ENCODE measurements at regions not wholly inside any gene's neighbourhood (a gene's known extent, or its start where the extent isn't known, plus 50 kb on each side); places are given as distances from the start of the nearest gene placed in this dataset.
"Not testable (repeated sequence)": the region's sequence is repeated elsewhere in the genome, so short reads cannot be mapped to it uniquely, and the experiment has no call there.

DNA sequence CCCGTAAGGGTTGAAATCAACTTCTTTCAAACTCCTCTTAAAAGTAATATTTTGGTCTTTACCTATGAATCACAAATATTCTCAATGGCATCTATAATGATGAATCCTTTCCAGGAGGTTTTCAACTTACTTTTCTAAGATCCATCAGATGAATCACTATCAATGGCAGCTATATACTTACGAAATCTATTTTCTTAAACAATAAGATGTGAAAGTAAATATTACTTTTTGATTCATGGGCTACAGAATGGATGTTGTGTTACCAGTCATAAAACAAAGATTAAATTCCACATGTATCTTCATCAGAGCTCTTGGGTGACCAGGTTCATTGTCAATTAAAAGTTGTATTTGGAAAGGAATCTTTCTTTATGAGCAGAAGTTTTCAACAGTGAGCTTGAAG is 1877.7 kb upstream of the ACO1 start:
- DNase-seq = no peak

DNA sequence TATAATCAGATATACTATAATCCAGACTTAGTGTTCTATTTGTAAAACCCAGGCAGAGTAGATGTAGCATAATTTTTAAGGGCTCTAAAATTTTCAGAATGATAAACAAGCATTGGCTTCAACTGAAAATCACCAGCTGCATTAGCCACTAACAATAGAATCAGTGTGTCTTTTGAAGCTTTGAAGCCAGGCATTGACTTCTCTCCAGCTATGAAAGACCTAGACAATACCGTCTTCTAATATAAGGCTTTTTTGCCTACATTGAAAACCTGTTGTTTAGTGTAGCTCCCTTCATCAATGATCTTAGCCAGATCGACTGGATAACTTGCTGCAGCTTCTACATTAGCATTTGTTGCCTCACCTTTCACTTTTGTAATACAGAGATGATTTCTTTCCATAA is 1877.3 kb upstream of the ACO1 start:
- no peak for DNase-seq

- DNase-seq = no peak
Observed at GRCh38 chr9:30511666-30512065, 1872.8 kb upstream of the ACO1 start.

DNA sequence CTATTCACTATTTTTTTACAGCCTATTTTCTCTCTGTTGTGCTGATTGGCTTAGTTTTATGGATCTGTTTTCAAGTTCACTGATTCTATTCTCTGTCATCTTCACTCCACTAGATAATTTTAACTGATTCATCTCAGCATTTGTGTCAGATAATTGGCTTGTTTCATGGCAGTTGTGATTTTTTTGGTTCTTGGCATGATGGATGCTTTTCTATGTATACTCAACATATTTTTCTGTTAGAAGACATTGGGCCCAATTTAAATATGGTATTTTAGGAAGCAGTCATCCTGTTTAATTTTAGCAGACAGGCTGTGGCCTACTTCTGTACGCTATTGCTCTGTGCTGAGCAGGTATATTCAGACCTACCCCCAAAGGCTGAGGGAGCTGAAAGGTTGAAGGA is 1865.3 kb upstream of the ACO1 start:
- DNase-seq = no peak

- no peak for DNase-seq
Observed at GRCh38 chr9:30519756-30520155, 1864.7 kb upstream of the ACO1 start.

DNA sequence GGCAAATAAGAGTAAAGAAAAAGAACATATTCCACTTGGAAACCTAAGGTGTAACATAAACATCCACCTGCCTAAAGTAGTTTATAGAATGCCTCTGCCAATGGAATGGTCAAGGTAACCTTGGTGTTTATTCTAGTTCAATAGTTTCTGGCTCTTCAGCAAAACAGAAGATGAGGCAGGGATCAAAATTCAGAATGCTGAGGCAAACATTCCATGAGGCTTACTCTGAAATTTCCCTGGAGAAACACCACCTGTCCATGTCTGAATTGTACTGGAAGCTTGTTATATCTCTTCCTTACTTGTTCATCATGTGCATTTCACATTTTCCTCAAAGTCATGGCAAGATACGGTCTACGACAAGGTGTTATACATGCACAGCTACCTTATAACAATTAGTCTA is 1862.4 kb upstream of the ACO1 start:
- no peak for DNase-seq

GRCh38 chr9:30522486-30522885 is 1862.0 kb upstream of the ACO1 start:
- DNase-seq = no peak

GRCh38 chr9:30524311-30524710 is 1860.1 kb upstream of the ACO1 start:
- DNase-seq = no peak

- DNase-seq = no peak
Observed at GRCh38 chr9:30534455-30534854, 1850.0 kb upstream of the ACO1 start.

- no peak for DNase-seq
Observed at GRCh38 chr9:30534896-30535295, 1849.5 kb upstream of the ACO1 start.

DNA sequence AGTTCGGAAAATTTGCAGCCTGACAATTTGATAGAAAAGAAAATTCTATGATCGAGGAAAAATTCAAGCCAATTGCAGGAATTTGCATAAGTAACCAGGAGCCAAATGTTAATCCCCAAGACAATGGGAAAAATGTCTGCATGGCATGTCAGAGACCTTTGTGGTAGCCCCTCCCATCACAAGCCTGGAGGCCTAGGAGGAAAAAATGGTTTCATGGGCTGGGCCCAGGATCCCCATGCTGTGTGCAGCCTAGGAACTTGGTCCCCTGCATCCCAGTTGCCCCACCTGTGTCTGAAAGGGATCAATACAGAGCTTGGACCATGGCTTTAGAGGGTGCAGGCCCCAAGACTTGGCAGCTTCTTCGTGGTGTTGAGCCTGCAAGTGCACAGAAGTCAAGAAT is 1847.9 kb upstream of the ACO1 start:
- no peak for DNase-seq

GRCh38 chr9:30539696-30540095 is 1844.7 kb upstream of the ACO1 start:
- DNase-seq = not testable (repeated sequence)

DNA sequence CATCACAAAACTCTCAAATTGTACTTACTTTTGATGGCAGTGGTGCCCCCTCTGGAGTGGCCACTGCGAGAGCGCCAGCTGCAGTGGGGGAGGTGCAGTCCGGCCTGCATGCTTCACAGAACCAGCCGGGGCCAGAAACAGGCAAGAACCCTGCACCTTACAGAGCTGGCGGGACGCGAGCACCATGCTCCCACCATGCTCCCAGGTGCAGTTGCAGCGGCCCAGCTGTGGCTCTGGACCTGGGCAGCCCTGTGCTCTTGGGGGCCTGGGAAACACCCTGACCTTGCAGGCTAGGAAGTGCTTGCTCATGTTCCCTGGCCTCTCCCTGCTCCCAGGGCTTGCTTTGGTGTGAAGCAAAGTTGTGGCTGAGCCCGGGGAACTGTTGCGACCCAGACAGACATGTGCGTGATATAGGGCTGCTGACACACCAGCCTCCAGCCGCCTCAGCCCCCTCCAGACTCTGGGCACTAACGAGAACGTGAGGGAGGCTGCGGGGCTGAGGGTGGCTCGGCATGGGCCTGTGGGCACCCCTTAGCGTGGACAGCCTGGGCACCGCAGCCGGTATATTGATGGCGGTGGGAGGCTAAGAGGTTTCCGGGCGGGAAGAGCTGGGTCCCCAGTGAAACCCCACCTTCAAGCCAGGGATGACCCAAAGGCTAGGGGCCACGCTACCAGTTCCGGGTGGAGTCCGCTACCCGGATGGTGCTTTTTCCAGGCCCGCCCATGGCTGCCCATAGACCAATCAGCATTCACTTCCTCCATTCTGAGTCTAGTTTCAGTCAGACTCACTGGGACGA is 1809.9 kb upstream of the ACO1 start:
- DNase-seq = no peak

DNA sequence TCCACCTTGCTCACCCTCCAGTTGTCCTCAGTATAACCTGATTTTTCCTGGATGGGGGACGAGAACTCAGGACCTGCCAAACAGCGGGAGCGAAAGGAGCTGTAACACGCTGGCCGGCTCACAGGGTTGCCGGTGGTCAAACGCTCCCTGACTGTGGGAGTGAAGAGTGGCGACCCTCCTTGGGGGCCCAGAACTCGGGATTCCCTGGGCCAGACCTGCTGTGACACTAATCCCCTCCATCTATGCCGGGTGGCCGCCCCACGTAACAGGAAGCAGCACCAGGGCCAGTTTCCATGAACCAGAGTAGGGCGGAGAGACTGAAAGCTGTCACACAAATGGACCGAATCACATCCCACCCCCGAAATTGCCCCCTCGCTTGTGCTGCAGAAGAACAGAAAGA is 1809.2 kb upstream of the ACO1 start:
- DNase-seq = no peak

DNA sequence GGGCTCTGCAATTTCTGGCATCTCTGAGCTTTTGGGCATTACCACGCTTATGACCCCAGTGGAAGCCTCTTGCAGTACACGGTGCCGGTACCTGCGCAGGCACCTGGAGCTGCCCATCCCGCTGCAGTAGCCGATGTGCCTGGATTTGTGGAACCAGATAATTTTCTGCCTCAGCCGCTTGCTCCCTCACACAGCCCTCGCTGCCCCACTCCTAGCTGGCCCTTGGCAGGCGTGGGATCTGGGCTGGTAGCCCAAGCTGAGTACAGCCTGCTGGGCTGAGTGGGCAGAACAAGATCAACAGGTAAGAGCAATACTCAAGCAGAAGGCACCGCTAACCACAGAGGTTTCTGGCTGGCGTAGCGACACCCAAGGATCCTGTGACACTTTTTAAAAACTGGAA is 1808.8 kb upstream of the ACO1 start:
- DNase-seq = no peak

GRCh38 chr9:30579810-30580209 is 1804.6 kb upstream of the ACO1 start:
- no peak for DNase-seq

DNA sequence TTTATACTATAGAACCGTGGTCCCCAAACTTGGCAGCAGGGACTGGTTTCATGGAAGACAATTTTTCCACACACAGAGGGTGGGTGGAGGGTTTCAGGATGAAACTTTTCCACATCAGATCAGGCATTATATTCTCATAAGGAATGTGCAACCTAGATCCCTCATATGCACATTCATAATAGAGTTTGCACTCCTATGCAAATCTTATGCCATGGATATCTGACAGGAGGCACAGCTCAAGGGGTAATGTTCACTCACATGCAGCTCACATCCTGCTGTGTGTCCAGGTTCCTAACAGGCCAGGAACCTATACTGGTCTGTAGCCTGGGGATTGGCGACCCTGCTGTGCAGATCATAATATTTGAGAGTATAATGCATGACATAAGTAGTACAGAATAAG is 1802.2 kb upstream of the ACO1 start:
- no peak for DNase-seq

- DNase-seq = no peak
Observed at GRCh38 chr9:30584559-30584958, 1799.9 kb upstream of the ACO1 start.

- DNase-seq = no peak
Observed at GRCh38 chr9:30591461-30591860, 1793.0 kb upstream of the ACO1 start.

DNA sequence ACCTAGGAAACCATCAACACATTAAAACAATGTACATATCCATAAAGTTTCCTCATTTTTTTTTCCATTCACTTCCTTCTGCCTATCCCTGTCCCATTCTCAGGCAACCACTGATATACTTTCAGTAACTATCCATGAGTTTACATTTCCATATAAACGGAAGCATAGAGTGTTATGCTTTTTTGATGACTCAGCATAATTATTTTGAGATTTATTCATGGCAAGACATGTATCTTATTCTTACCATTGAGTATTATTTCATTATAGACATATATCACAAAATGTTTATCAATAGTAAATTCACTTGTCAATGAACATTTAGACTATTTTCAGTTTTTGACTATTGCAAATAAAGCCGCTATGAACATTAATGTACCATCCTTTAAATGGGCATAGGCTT is 1786.8 kb upstream of the ACO1 start:
- no peak for DNase-seq

GRCh38 chr9:30605936-30606335 is 1778.5 kb upstream of the ACO1 start:
- no peak for DNase-seq

GRCh38 chr9:30609713-30610112 is 1774.7 kb upstream of the ACO1 start:
- no peak for DNase-seq

GRCh38 chr9:30616782-30617181 is 1767.7 kb upstream of the ACO1 start:
- not testable (repeated sequence) for DNase-seq

DNA sequence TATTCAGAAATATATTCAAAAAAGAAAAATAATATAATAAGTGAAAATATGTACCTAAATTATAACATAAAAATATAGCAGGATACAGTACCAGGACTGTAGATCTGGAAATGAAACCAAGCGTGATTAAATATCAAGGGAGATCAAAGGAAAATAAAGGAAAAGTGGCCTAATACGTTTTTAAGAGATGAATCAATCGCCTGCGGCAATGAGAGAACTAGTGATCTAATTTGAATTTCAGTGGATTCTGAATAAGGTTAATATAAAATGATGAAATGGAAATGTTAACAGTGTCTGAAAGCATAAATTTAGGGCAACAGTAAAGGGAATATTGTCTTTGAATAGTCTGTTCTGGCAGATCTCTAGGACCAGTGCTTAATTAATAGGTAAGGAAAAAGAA is 1761.9 kb upstream of the ACO1 start:
- DNase-seq = no peak

DNA sequence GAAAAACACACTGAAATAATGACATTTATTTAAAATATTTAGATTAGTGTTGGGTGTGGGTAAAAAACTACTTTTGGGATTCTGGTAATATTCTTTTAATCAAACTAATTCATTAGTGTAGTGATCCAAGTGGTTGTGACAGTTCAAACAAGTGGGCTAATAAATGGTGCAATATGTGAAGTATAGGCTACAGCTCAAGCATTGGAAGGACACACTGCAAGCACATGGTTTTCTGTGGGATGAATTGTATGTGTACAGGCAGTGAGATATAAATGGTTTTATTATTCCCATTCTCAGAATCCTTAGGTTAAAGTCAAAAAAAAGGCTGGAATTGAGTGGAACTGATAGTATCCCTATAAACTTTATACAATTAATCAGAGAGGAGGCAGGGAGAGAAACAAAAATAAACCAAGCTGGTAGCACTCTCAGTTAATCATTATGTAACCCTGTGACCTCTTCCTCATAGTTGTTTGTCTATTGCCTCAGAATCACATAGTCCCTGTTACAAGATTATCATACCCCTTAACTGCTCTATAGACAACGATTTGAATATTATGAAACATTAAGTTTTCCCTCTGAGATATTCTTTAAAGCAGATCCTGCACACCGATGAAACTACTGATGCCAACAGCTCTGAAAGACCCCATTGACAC is 1755.4 kb upstream of the ACO1 start:
- DNase-seq = no peak
